Mammary epithelial cell (primary cell): ENCODE measurements at regions not wholly inside any gene's neighbourhood (a gene's known extent, or its start where the extent isn't known, plus 50 kb on each side); places are given as distances from the start of the nearest gene placed in this dataset.

ENCODE experiments used
- CTCF ChIP-seq, 2 donors: IDR thresholded peaks in 1 of 2; conservative IDR thresholded peaks in 1 of 2; 2 replicates each; pipeline ENCODE4 v1.5.1; 2011 to 2012; ENCODE audit warnings: inconsistent platforms in 2 of 2, low read length in 2 of 2, mild to moderate bottlenecking in 2 of 2, control low read depth in 1 of 2, low read depth in 1 of 2; ENCODE audit not compliant: insufficient read depth in 1 of 2; ENCODE audit errors: extremely low read depth in 1 of 2
- EZH2 ChIP-seq: IDR thresholded peaks from 2 replicates; pipeline ENCODE4 v1.6.1; 2012; ENCODE audit warnings: low read length, inconsistent platforms, borderline replicate concordance

- TF ChIP-seq EZH2 = no peak
- no peak for TF ChIP-seq CTCF (conservative IDR thresholded peaks at IDR 0.05 in 1 of 2, IDR thresholded peaks at IDR 0.05 in 1 of 2; ENCODE audit: extremely low read depth in 1 of 2, insufficient read depth in 1 of 2, low read depth in 1 of 2, low read length in 2 of 2)
Measured at GRCh38 chr1:194709439-194709838, 1523.0 kb upstream of the B3GALT2 start.
